ENCODE measurements at regions not wholly inside any gene's neighbourhood (a gene's known extent, or its start where the extent isn't known, plus 50 kb on each side); places are given as distances from the start of the nearest gene placed in this dataset.
"Not testable (repeated sequence)": the region's sequence is repeated elsewhere in the genome, so short reads cannot be mapped to it uniquely, and the experiment has no call there.

GRCh38 chr13:58343076-58343475, 711.5 kb downstream of the PCDH17 start (continued):
- TF ChIP-seq ZNF462 (CRISPR knock-in tag; IDR thresholded peaks at IDR 0.05) (no peak), JUNB (IDR thresholded peaks at IDR 0.05; ENCODE audit: unreplicated experiment) (no peak), STAT1 (IDR thresholded peaks at IDR 0.05; ENCODE audit: unreplicated experiment) (no peak), ETS1 (IDR thresholded peaks at IDR 0.05) (no peak), CREB1 (CRISPR knock-in tag; IDR thresholded peaks at IDR 0.05; ENCODE audit: low read depth) (no peak), ZNF114 (CRISPR knock-in tag; IDR thresholded peaks at IDR 0.05) (no peak), CTCF (conservative IDR thresholded peaks at IDR 0.05; ENCODE audit: low read depth in 2 of 2) (no peak)

- H3F3A ChIP-seq (replicated peaks; ENCODE audit: low read depth); H3K27ac Mint-ChIP-seq: not testable (repeated sequence)
Observed at GRCh38 chr13:58352100-58352499, 720.6 kb downstream of the PCDH17 start.

More at GRCh38 chr13:58352100-58352499, 720.6 kb downstream of the PCDH17 start:
- H3K4me3 Mint-ChIP-seq; H2AFZ ChIP-seq; H3K4me1 ChIP-seq (ENCODE audit: insufficient read depth); H4K20me1 ChIP-seq (replicated peaks; ENCODE audit: insufficient read depth); H3K4me3 ChIP-seq; H3K27ac ChIP-seq (ENCODE audit: low read depth); H3K4me1 Mint-ChIP-seq; DNase-seq (ENCODE audit: low spot score); H3K79me2 ChIP-seq (replicated peaks; ENCODE audit: insufficient read depth); H3K27me3 ChIP-seq (ENCODE audit: insufficient read depth); ATAC-seq; H3K27me3 Mint-ChIP-seq (ENCODE audit: insufficient read depth, low read depth, poor library complexity); H3K4me2 ChIP-seq; H3K9me2 ChIP-seq (ENCODE audit: insufficient read depth): not testable (repeated sequence)
- peaks cover 12% of the 10 kb centered on the region; the same call in 1 of the 2 replicates for H3K36me3 ChIP-seq (ENCODE audit: insufficient read depth)
- Mint-ChIP-seq H3K9me3 (peaks cover 51% of the 10 kb centered on the region), H3K36me3 (ENCODE audit: low read depth) (peaks cover 36% of the 10 kb centered on the region)

All from GM23338 (cell line).